Stimulated activated naive B cell treated with anti-CD40 and anti-IgM and Interleukin-4, amounts not matched to agents 10 μg/mL and 1 μg/mL and 100 μg/mL, for 72 hours (primary cell): ENCODE measurements at regions not wholly inside any gene's neighbourhood (a gene's known extent, or its start where the extent isn't known, plus 50 kb on each side); places are given as distances from the start of the nearest gene placed in this dataset.

Source experiments
- ATAC-seq, 2 donors: fragments of 150-1000 bp; cut with Tn5 transposase; replicated peaks; 2 replicates each; pipeline ENCODE4 v1.10.0; 2021; ENCODE audit warnings: moderate library complexity in 1 of 2
- DNase-seq: peaks from one replicate; pipeline ENCODE4 v3.0.0; 2021
- H3K27ac Mint-ChIP-seq: one replicate; pipeline ENCODE4 v1.8.0; 2022; ENCODE audit warnings: mild to moderate bottlenecking, mixed read lengths
- H3K27me3 Mint-ChIP-seq, 2 donors: one replicate each; pipeline ENCODE4 v1.8.0; 2022; ENCODE audit warnings: mixed read lengths in 2 of 2
- H3K36me3 Mint-ChIP-seq, 2 donors: one replicate each; pipeline ENCODE4 v1.8.0; 2022; ENCODE audit warnings: mixed read lengths in 2 of 2, mild to moderate bottlenecking in 1 of 2
- H3K4me1 Mint-ChIP-seq, 2 donors: one replicate each; pipeline ENCODE4 v1.8.0; 2022; ENCODE audit warnings: mixed read lengths in 2 of 2, mild to moderate bottlenecking in 1 of 2
- H3K4me3 Mint-ChIP-seq, 2 donors: one replicate each; pipeline ENCODE4 v1.8.0; 2022; ENCODE audit warnings: mild to moderate bottlenecking in 2 of 2, mixed read lengths in 2 of 2, moderate library complexity in 1 of 2
- H3K9me3 Mint-ChIP-seq, 2 donors: one replicate each; pipeline ENCODE4 v1.8.0; 2022; ENCODE audit warnings: mixed read lengths in 2 of 2, mild to moderate bottlenecking in 1 of 2

GRCh38 chr13:53520132-53520531 lies 491.5 kb downstream of the OLFM4 start:
- no peak overlapping the region for H3K27ac Mint-ChIP-seq
- no peaks in the 10 kb centered on the region for H3K4me1 Mint-ChIP-seq
- no peak overlapping the region for H3K4me3 Mint-ChIP-seq
- H3K9me3 Mint-ChIP-seq = peaks cover 4% of the 10 kb centered on the region in 2 donors
- no peaks in the 10 kb centered on the region for H3K27me3 Mint-ChIP-seq
- DNase-seq (no peak), ATAC-seq (no peak)
- H3K36me3 Mint-ChIP-seq = no peaks in the 10 kb centered on the region

- no peaks in the 10 kb centered on the region for H3K36me3 Mint-ChIP-seq
These were observed 493.4 kb downstream of the OLFM4 start for GRCh38 chr13:53522034-53522433.

DNA sequence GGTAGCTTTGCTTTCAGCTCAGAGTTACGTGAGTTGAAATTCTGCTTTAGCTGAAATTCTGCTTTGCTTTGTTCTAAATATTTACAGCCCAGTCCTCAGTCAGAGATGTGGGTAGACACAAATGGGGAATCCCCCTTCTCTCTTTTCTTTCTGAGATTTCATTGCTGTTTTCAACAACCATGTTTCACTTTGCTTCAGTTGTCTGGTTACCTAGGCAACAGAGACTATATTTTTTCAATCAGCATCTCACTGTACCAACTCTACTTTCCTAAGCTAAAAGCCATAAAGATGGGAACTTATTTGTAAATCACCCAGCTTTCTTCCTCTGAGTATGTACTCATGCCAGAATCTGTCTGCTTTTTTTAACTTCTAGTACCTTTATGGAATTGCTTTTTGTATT lies 509.0 kb downstream of the OLFM4 start:
- Mint-ChIP-seq H3K4me1 (no peaks in the 10 kb centered on the region), H3K9me3 (peaks cover under 1 to 8% of the 10 kb centered on the region in 2 donors), H3K27me3 (no peaks in the 10 kb centered on the region), H3K27ac (no peak overlapping the region), H3K36me3 (no peaks in the 10 kb centered on the region), H3K4me3 (no peak overlapping the region)
- DNase-seq (no peak), ATAC-seq (no peak)

More at GRCh38 chr13:53522034-53522433, 493.4 kb downstream of the OLFM4 start:
- Mint-ChIP-seq H3K4me1 (no peaks in the 10 kb centered on the region), H3K9me3 (peaks cover 0 to 1% of the 10 kb centered on the region in 2 donors), H3K27ac (no peak overlapping the region), H3K4me3 (no peak overlapping the region), H3K27me3 (no peaks in the 10 kb centered on the region)
- DNase-seq = no peak
- ATAC-seq = no peak

DNA sequence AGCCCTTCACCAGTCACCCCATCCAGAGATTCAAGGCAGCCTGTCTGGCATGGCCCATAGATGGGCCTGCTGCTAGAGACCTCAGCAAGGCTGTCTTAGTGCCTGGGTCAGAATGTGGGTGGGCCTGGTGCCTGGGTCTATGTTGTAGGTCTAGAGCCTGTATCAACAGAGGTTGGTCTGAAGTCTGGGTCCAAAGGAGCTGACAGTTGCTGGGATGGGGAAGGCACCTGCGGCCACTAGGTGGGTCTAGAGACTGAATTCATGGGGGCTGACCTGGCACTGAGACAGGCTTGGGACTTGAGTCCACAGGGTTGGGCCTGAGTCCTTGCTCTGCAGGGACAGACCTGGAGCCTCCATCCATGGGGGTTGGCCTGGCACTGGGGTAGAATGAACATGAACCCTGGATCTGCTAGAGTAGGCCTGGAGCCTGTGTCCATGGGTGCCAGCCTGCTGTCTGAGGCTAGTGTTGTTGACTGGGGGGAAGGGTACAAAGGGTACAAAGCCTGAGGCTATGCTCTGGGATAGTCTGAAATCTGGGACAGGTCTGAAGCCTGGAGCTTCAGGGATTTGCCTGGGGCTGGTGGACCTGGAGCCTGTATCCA lies 516.8 kb downstream of the OLFM4 start:
- Mint-ChIP-seq H3K9me3 (peaks cover 4 to 9% of the 10 kb centered on the region in 2 donors), H3K27me3 (no peaks in the 10 kb centered on the region), H3K4me1 (no peaks in the 10 kb centered on the region), H3K36me3 (no peaks in the 10 kb centered on the region), H3K27ac (no peak overlapping the region), H3K4me3 (no peak overlapping the region)
- ATAC-seq = no peak
- DNase-seq = no peak

DNA sequence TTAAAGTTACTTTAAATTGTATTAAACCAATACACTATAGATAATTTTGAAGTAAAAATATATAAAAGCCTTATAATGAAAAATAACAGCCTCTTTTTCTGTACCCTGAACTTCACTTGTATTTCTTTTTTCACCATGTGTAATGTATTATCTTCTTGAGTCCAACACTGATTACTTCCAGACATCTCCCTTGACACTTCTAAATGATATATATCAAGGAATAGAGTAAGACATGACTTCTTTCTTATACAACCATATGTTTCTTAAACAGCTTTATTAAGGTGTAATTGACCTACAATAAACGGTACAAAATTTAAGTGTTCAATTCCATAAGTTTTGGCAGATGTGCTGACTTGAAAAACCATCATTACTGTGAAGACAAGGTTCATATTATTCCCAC lies 531.9 kb downstream of the OLFM4 start:
- no peaks in the 10 kb centered on the region for H3K27me3 Mint-ChIP-seq
- H3K4me3 Mint-ChIP-seq = no peak overlapping the region
- ATAC-seq = no peak
- no peaks in the 10 kb centered on the region for H3K36me3 Mint-ChIP-seq
- peaks cover 0 to 4% of the 10 kb centered on the region in 2 donors for H3K9me3 Mint-ChIP-seq
- H3K4me1 Mint-ChIP-seq = no peaks in the 10 kb centered on the region
- H3K27ac Mint-ChIP-seq = no peak overlapping the region
- DNase-seq = no peak

DNA sequence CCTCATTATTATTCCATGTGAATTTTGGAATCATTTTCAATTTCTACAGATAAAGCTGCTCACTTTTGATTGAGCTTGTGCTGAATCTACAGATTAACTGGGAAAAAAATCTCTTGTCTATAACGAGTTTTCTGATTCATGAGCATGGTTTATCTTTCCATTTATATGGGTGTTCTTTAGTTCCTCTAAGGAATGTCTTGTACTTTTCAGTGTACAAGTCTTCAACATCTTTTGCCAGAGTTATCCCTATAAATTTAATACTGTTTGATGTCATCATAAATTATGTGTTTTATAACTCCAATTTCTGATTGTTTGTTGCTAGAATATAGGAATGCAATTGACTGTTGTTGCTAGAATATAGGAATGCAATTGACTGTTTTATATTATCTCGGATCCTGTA lies 533.8 kb downstream of the OLFM4 start:
- no peak for ATAC-seq
- H3K27me3 Mint-ChIP-seq = no peaks in the 10 kb centered on the region
- H3K4me3 Mint-ChIP-seq = no peak overlapping the region
- DNase-seq = no peak
- H3K27ac Mint-ChIP-seq = no peak overlapping the region
- H3K36me3 Mint-ChIP-seq = no peaks in the 10 kb centered on the region
- peaks cover 0 to 4% of the 10 kb centered on the region in 2 donors for H3K9me3 Mint-ChIP-seq
- H3K4me1 Mint-ChIP-seq = no peaks in the 10 kb centered on the region

DNA sequence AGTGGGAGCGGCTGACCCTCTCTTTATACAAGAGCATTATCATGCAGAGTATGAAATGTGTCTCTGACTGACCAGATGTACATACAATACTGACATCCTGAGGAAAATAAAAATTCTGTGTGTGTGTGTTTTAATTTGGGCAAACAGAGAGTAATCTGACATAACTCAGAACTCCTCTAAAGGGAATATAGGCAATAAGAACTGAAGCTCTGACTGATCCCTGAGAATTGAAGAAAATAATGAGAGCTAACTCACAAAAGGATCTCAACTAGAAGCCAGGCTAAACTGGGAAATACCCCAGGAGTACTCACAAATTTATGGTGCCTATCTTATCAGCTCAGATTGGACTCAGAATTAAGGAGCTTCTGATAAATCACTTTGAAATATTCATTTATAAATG lies 539.9 kb downstream of the OLFM4 start:
- Mint-ChIP-seq H3K27me3 (no peaks in the 10 kb centered on the region), H3K9me3 (peaks cover 0 to 4% of the 10 kb centered on the region in 2 donors), H3K36me3 (no peaks in the 10 kb centered on the region), H3K4me1 (no peaks in the 10 kb centered on the region), H3K4me3 (no peak overlapping the region), H3K27ac (no peak overlapping the region)
- ATAC-seq (no peak), DNase-seq (no peak)

DNA sequence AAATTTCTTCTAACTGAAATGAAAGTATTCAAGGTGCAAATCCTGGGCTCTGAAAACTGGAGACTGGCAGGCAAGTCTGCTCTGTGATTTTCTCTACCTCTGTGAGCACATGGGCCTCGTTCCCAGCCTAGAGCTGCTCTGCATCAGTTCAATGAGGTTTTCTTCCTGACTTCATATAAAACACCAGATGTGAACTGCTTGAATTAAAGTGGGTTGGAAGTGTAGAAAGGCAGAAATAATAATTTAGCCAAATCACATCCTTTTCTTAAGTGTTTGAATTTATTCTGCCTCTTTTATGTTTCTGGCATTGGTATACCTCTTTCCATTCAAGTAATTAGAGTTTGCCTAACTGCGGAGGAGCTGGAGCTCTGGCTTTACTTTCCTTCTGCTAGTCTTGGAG lies 540.8 kb downstream of the OLFM4 start:
- Mint-ChIP-seq H3K9me3 (no peaks in the 10 kb centered on the region), H3K36me3 (no peaks in the 10 kb centered on the region), H3K4me1 (no peaks in the 10 kb centered on the region), H3K27ac (no peak overlapping the region), H3K4me3 (no peak overlapping the region), H3K27me3 (no peaks in the 10 kb centered on the region)
- DNase-seq (no peak), ATAC-seq (no peak)

- no peaks in the 10 kb centered on the region for H3K27me3 Mint-ChIP-seq
- H3K4me3 Mint-ChIP-seq = no peak overlapping the region
- ATAC-seq = no peak
- H3K36me3 Mint-ChIP-seq = no peaks in the 10 kb centered on the region
- H3K9me3 Mint-ChIP-seq = peaks cover 5 to 6% of the 10 kb centered on the region in 2 donors
- no peaks in the 10 kb centered on the region for H3K4me1 Mint-ChIP-seq
- H3K27ac Mint-ChIP-seq = no peak overlapping the region
- DNase-seq = no peak
These were observed 572.5 kb downstream of the OLFM4 start for GRCh38 chr13:53601113-53601512.

DNA sequence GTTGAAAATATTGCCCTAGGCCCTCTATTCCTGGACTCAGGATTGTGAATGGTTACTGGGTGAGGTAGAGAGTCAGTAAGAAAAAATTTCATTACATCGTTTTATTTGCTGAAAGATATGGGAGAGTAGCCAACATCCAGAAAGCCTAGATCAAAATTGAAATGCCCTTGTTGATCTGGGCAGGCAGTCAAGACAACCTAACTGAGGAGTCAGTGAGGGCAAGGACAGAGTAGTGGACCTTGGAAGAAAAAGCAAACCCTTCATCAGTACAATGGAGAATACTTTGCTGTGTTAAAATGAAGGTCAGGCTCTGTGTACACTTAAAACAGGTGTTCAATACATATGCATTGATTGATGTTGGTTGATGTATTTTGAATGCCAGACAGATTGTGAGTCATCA lies 576.7 kb downstream of the OLFM4 start:
- Mint-ChIP-seq H3K4me3 (no peak overlapping the region), H3K27ac (no peak overlapping the region), H3K4me1 (no peaks in the 10 kb centered on the region), H3K36me3 (no peaks in the 10 kb centered on the region), H3K9me3 (peaks cover 5% of the 10 kb centered on the region in 2 donors), H3K27me3 (no peaks in the 10 kb centered on the region)
- ATAC-seq (no peak), DNase-seq (no peak)

DNA sequence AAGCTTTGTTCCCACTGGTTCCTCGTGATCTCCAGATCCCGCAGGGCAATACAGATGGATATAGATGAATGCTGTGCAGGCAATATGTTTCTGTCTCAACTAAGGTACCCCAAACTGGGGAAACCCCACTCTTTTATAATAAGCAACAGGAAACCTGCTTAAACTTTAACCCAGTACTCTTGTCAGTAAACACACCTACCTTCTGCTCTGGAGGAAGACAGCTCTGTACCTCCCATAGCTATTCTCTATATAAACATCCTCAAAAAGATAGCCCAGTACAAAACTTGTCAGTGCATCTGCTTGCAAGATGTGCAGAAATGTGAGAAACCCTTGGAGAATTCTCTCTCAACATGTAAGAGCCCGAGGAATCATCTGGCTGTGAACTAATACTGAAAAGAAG lies 583.6 kb downstream of the OLFM4 start:
- H3K27ac Mint-ChIP-seq = no peak overlapping the region
- no peaks in the 10 kb centered on the region for H3K36me3 Mint-ChIP-seq
- peaks cover 0 to under 1% of the 10 kb centered on the region in 2 donors for H3K9me3 Mint-ChIP-seq
- H3K4me1 Mint-ChIP-seq = no peaks in the 10 kb centered on the region
- no peak overlapping the region for H3K4me3 Mint-ChIP-seq
- no peaks in the 10 kb centered on the region for H3K27me3 Mint-ChIP-seq
- ATAC-seq = no peak
- no peak for DNase-seq

DNA sequence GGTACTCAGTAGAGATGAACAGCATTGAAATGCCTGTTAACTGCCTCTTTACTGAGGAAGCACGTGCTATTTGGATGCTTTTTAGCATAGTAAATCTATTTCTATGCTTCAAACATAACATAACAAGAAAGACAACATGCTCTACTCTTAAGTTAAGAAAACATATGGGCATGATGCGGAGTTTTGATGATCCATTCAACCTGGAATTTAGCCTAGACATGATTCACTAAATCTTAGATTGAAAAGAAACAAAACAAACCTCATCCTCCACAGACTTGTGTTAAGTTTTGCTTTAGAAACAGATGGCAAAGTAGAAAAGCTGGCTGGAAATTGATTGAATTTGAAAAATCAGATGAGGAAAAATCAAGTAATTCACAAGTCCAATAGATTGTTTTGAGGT lies 593.8 kb downstream of the OLFM4 start:
- H3K27me3 Mint-ChIP-seq = no peaks in the 10 kb centered on the region
- no peak overlapping the region for H3K4me3 Mint-ChIP-seq
- no peaks in the 10 kb centered on the region for H3K4me1 Mint-ChIP-seq
- DNase-seq (no peak), ATAC-seq (no peak)
- peaks cover 0 to 7% of the 10 kb centered on the region in 2 donors for H3K9me3 Mint-ChIP-seq
- no peaks in the 10 kb centered on the region for H3K36me3 Mint-ChIP-seq
- no peak overlapping the region for H3K27ac Mint-ChIP-seq

- DNase-seq = no peak
- Mint-ChIP-seq H3K27me3 (no peaks in the 10 kb centered on the region), H3K4me3 (no peak overlapping the region), H3K9me3 (peaks cover 0 to 7% of the 10 kb centered on the region in 2 donors), H3K36me3 (no peaks in the 10 kb centered on the region), H3K4me1 (no peaks in the 10 kb centered on the region), H3K27ac (no peak overlapping the region)
- ATAC-seq = no peak
These were observed 594.5 kb downstream of the OLFM4 start for GRCh38 chr13:53623146-53623545.

- peaks cover 2 to 3% of the 10 kb centered on the region in 2 donors for H3K9me3 Mint-ChIP-seq
- no peaks in the 10 kb centered on the region for H3K36me3 Mint-ChIP-seq
- no peak for ATAC-seq
- no peak overlapping the region for H3K27ac Mint-ChIP-seq
- no peaks in the 10 kb centered on the region for H3K4me1 Mint-ChIP-seq
- DNase-seq = no peak
- no peak overlapping the region for H3K4me3 Mint-ChIP-seq
- no peaks in the 10 kb centered on the region for H3K27me3 Mint-ChIP-seq
These were observed 602.9 kb downstream of the OLFM4 start for GRCh38 chr13:53631511-53631910.

DNA sequence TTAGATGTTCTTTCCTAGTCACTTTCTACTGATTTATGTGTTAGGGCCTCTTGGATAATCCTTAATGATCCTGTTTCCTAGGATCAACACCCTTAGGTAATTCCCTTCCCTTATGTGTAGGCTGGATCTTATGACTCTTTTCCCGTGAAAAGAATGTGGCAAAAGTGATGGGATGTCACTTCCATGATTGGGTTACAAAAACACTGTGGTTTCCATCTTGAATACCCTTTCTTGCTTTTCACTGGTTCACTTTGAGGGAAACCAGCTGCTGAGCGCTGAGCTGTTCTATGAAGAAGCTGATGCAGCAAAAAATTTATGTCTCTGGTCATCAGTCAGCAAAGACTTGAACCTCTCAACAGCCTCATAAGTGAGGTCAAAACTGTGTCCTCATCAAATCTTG lies 609.4 kb downstream of the OLFM4 start:
- Mint-ChIP-seq H3K27ac (no peak overlapping the region), H3K36me3 (no peaks in the 10 kb centered on the region), H3K4me1 (no peaks in the 10 kb centered on the region), H3K27me3 (no peaks in the 10 kb centered on the region), H3K9me3 (peaks cover 0 to 4% of the 10 kb centered on the region in 2 donors), H3K4me3 (no peak overlapping the region)
- ATAC-seq (no peak), DNase-seq (no peak)

- no peak for DNase-seq
- Mint-ChIP-seq H3K27me3 (no peaks in the 10 kb centered on the region), H3K36me3 (no peaks in the 10 kb centered on the region), H3K9me3 (peaks cover 0 to 8% of the 10 kb centered on the region in 2 donors), H3K4me1 (no peaks in the 10 kb centered on the region), H3K4me3 (no peak overlapping the region), H3K27ac (no peak overlapping the region)
- no peak for ATAC-seq
These were observed 613.7 kb downstream of the OLFM4 start for GRCh38 chr13:53642306-53642705.
